ENCODE measurements at regions not wholly inside any gene's neighbourhood (a gene's known extent, or its start where the extent isn't known, plus 50 kb on each side); places are given as distances from the start of the nearest gene placed in this dataset.

DNA sequence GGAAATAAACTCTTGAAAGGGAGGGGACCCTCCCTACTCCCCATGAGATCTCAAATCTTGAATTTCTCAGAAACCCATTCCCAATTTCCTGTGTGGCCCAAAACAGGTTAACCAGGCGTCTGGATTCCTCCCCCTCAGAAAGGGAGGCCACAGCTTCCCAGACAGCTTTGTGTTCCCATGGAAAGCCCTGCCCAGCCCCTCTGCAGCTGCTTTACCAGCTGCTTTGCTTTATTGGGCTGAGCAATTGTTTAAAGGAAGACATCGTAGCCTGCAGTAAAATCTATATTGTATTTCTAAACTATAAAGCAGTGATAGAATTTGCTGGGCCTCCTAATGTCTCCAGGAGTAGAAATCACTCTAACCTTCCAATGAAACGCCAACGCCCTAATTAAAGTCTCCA lies 97.4 kb downstream of the CHST1 start:
- H3K27ac ChIP-seq (ENCODE audit: insufficient read depth, low read depth, low read length), result no peak overlapping the region
- no peak overlapping the region for H3K4me2 ChIP-seq (ENCODE audit: insufficient read depth, low read length)
- no peaks in the 10 kb centered on the region for H3K9me3 ChIP-seq (replicated peaks; ENCODE audit: control insufficient read depth, insufficient read depth, low read length)
- no peak overlapping the region for H2AFZ ChIP-seq (ENCODE audit: low read depth, low read length)
- H3K27me3 ChIP-seq (ENCODE audit: control insufficient read depth in 2 of 2, insufficient read depth in 2 of 2, low read length in 2 of 2), result no peaks in the 10 kb centered on the region
- H4K20me1 ChIP-seq (replicated peaks; ENCODE audit: control insufficient read depth, extremely low read depth, insufficient read depth, low read length), result no peaks in the 10 kb centered on the region
- no peaks in the 10 kb centered on the region for H3K79me2 ChIP-seq (ENCODE audit: control insufficient read depth, insufficient read depth, low read length)
- BruUV-seq (replicated peaks), result no TSS peak
- H3K36me3 ChIP-seq (ENCODE audit: control insufficient read depth in 2 of 2, extremely low read depth in 1 of 2, insufficient read depth in 2 of 2, low read length in 2 of 2), result no peaks in the 10 kb centered on the region
- POLR2A ChIA-PET, result no interaction called here
- H3K4me1 ChIP-seq (ENCODE audit: control insufficient read depth, extremely low read depth, insufficient read depth, low read length), result no peaks in the 10 kb centered on the region
- dilution Hi-C loops (cut with MboI; ENCODE audit: extremely low pct_ligation_motif_present, low sequenced_read_pairs) (no loop called here), intact Hi-C loops (cut with micrococcal nuclease) (no loop called here)
- FAIRE-seq (no peak), DNase-seq (ENCODE audit: low read depth, low spot score) (no peak)
- CTCF ChIA-PET, result interaction anchor here (1.3 kb wide), 1 partner anchor 203 kb away, joined by 3 read pairs; no protein-coding TSS in a partner anchor
- no peaks in the 10 kb centered on the region for H3K9me1 ChIP-seq (replicated peaks; ENCODE audit: control insufficient read depth, extremely low read depth, insufficient read depth, low read length)
- TF ChIP-seq POLR2A (IDR thresholded peaks at IDR 0.05; ENCODE audit: low read depth, low read length) (no peak), MYC (IDR thresholded peaks at IDR 0.05; ENCODE audit: low read depth, low read length) (no peak), GATA2 (IDR thresholded peaks at IDR 0.05; ENCODE audit: insufficient read depth, insufficient read length, low read depth, low read length) (no peak), EZH2 (IDR thresholded peaks at IDR 0.05; ENCODE audit: borderline replicate concordance, low read depth, low read length, severe bottlenecking) (no peak), POLR2AphosphoS5 (IDR thresholded peaks at IDR 0.05; ENCODE audit: insufficient read depth, low read depth, low read length) (no peak), JUN (IDR thresholded peaks at IDR 0.05; ENCODE audit: borderline replicate concordance, insufficient read depth, insufficient read length, low read depth) (no peak), CTCF (IDR thresholded peaks at IDR 0.05; ENCODE audit: extremely low read depth in 1 of 2, insufficient read depth in 1 of 2, low read depth in 1 of 2, low read length in 2 of 2) (no peak), MAX (IDR thresholded peaks at IDR 0.05; ENCODE audit: insufficient read depth, insufficient read length) (no peak), FOS (IDR thresholded peaks at IDR 0.05; ENCODE audit: borderline replicate concordance, insufficient read depth, low read length) (no peak)
- no peak overlapping the region for H3K4me3 ChIP-seq (replicated peaks in 1 of 3; ENCODE audit: insufficient read depth in 1 of 3, low read depth in 1 of 3, low read length in 3 of 3)
- H3K9ac ChIP-seq (replicated peaks; ENCODE audit: extremely low read depth, insufficient read depth, low read length), result no peak overlapping the region

All from endothelial cell of umbilical vein (primary cell).